IPS DF 4.7 (cell line): ENCODE measurements at regions not wholly inside any gene's neighbourhood (a gene's known extent, or its start where the extent isn't known, plus 50 kb on each side); places are given as distances from the start of the nearest gene placed in this dataset.

Source experiments
- DNase-seq: peaks from one replicate; pipeline ENCODE4 v3.0.0-alpha.2; 2013; ENCODE audit warnings: low spot score; ENCODE audit errors: extremely low read depth

- no peak for DNase-seq
Measured at GRCh38 chr1:69413129-69413528, 154.6 kb upstream of the LRRC7 start.

DNA sequence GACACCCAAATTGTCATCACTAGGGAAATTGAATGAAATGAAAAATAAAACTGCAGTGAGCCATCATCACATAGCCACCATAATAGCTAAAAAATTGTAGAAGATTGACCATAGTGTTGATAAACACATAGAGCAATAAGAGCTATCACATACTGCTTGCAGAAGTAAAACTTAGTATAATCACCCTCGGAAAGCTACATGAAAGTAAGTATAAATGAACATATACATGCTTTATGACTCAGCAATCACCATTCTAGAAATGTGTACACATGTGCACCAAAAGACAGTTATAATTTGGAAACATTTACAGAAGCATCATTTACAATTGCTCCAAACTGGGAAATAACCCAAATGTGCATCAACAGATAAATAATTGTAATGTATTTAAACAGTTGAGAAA is 153.1 kb upstream of the LRRC7 start:
- no peak for DNase-seq

- DNase-seq = no peak
Measured at GRCh38 chr1:69421286-69421685, 146.4 kb upstream of the LRRC7 start.

GRCh38 chr1:69425871-69426270 is 141.9 kb upstream of the LRRC7 start:
- no peak for DNase-seq

DNA sequence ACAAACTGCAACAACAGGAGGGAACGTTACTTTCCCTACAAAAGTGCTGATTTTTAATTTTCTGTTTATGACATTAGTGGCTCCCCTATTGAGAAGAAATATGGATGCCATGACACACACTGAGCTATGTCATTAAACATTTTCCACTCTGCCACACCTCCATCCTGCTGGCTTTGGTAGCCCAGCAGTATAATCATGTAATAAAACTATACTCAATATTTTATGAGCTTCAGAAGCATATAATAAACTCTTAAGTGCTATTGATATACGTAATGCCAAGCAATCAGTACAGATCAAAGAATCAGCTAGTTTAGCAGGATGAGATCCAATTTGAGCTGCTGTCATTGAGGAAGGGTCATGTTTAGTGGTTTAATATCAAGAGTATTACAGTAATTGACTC is 141.3 kb upstream of the LRRC7 start:
- no peak for DNase-seq

- DNase-seq = no peak
Measured at GRCh38 chr1:69433073-69433472, 134.6 kb upstream of the LRRC7 start.

DNA sequence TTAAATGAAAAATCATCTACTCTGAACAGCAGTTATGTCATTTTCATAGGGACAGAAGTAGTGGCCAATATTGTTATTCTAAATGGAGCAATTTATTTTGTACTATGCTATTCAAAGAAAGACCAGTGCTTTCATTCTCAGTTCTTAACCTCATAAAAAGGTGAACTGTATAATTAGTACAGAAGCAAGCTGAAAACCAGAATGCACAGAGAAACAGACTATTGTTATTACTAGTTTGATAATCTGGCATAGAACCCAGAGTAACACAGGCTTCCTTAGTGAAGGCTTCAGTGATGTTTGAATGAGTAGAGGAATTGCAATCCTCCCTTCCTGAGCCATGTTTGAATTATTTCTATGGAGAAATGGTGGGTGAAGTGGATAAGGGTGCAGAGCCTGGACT is 131.6 kb upstream of the LRRC7 start:
- DNase-seq = no peak

- no peak for DNase-seq
Measured at GRCh38 chr1:69438056-69438795, 129.5 kb upstream of the LRRC7 start.

DNA sequence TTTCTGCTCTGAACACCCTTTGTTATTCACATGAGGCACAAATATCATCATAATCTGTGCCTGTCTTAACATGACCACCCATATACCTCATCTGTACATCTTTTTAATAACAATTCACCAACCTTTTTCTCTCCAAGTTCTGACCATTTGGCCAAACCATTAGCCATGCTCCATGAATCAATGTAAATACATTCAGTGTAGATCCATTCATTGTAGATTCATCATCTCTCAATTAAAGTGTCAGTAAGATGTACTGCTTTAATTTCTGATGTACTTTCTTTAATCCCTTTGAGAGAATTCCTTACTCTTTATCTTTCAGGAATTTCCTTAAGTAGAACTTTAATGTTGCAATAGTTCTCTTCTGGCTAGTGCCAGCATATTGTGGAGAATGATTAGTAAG is 126.2 kb upstream of the LRRC7 start:
- DNase-seq = no peak

DNA sequence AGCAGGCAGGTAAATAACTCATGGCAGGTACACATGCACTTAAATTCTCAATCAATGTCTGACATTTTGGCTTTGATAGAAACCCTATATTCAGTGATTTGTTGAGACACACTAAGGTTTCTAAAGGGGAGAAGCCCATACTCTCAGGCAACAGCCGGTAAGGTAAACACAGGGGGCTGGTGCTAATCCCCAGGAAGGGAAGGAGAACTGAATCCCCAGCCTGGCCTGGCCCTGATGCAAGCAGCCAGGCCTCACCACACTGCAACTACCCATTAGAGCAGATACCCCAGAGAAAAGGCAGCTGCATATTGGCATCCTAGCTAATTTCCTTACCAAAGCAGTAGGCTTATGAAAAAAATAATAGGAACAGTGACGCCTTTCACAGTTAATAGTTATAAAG is 116.5 kb upstream of the LRRC7 start:
- no peak for DNase-seq

- no peak for DNase-seq
Measured at GRCh38 chr1:69455718-69456117, 112.0 kb upstream of the LRRC7 start.

DNA sequence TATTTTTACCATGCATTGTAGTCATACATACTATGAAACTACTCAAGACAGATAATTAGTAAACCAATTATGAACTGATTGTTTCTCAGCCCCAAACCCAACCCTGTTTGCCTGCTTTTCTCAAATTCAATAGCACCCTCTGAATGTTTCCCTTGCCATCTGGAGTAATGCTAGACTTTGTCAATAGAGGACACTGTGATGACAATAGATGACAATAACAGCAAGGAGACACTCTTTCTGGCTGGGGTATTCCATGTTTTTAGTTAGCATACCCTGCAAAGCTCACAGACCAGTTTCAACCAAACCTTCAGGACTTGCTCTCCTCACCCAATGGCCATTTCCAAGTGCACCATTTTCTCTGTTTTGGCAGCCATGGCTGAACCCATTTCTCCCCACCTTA is 108.5 kb upstream of the LRRC7 start:
- DNase-seq = no peak

- DNase-seq = no peak
Measured at GRCh38 chr1:69475021-69475420, 92.7 kb upstream of the LRRC7 start.

GRCh38 chr1:69479734-69480133 is 88.0 kb upstream of the LRRC7 start:
- DNase-seq = no peak

DNA sequence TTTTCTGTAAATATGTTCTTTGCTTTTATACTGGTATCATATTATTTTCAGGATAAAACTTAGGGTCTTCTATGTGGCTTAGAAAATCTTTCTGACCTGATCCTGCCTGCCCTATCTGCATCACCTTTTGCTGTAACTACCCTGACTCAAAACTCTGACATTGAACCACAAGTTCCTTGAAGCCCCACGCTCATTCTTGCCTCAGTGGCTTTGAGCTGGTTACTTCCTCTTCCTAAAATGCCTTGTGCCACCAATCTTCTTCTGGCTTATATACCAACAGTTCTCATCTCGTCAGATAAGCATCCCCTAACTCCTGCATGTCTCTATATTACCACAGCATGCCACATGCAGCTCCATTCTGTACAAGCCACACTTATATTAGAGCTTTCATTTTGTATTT is 84.5 kb upstream of the LRRC7 start:
- no peak for DNase-seq

DNA sequence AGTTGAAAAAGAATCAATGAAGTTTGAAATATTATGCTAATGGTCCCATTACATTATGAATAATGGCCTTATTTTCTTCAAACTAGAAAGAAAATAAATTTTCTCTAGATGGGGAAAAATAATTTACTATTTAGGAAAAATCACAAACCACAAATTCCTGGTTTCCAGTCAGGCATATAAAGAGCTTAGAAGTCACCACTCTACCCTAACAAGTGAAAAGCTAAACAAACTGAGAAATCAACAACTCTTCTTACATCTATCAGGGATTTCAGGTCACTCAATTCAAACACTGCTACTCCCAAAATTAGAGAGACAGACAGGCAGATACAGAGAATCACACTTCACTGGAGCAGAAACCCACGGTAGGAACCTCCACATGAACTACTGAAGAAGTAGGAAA is 82.1 kb upstream of the LRRC7 start:
- DNase-seq = no peak

GRCh38 chr1:69491416-69491815 is 76.3 kb upstream of the LRRC7 start:
- DNase-seq = no peak

- DNase-seq = no peak
Measured at GRCh38 chr1:69492286-69492685, 75.4 kb upstream of the LRRC7 start.

GRCh38 chr1:69494221-69494620 is 73.5 kb upstream of the LRRC7 start:
- no peak for DNase-seq

- DNase-seq = no peak
Measured at GRCh38 chr1:69497441-69498221, 70.1 kb upstream of the LRRC7 start.

- DNase-seq = no peak
Measured at GRCh38 chr1:69498711-69499110, 69.0 kb upstream of the LRRC7 start.

- DNase-seq = no peak
Measured at GRCh38 chr1:69499203-69499803, 68.4 kb upstream of the LRRC7 start.

- DNase-seq = no peak
Measured at GRCh38 chr1:69502991-69503390, 64.7 kb upstream of the LRRC7 start.
